Parathyroid adenoma (tissue), 2 donors: ENCODE measurements at regions not wholly inside any gene's neighbourhood (a gene's known extent, or its start where the extent isn't known, plus 50 kb on each side); places are given as distances from the start of the nearest gene placed in this dataset.

Source experiments
- H2AFZ ChIP-seq: fragments of 300-600 bp; sonication (generic); one replicate; pipeline ENCODE4 v1.7.0; 2017; ENCODE audit warnings: antibody characterized with exemption, mild to moderate bottlenecking
- H3K27ac ChIP-seq: fragments of 300-600 bp; sonication (generic); one replicate; pipeline ENCODE4 v1.7.0; 2017
- H3K27me3 ChIP-seq: fragments of 300-600 bp; sonication (generic); one replicate; pipeline ENCODE4 v1.7.0; 2017; ENCODE audit warnings: low read length; ENCODE audit not compliant: control insufficient read depth, insufficient read depth
- H3K36me3 ChIP-seq: fragments of 300-600 bp; sonication (generic); one replicate; pipeline ENCODE4 v1.7.0; 2017; ENCODE audit warnings: low read length; ENCODE audit not compliant: control insufficient read depth, insufficient read depth
- H3K4me1 ChIP-seq: fragments of 300-600 bp; sonication (generic); one replicate; pipeline ENCODE4 v1.7.0; 2017; ENCODE audit warnings: control low read depth
- H3K4me2 ChIP-seq: fragments of 300-600 bp; sonication (generic); one replicate; pipeline ENCODE4 v1.7.0; 2017; ENCODE audit warnings: low read length
- H3K4me3 ChIP-seq: fragments of 300-600 bp; sonication (generic); one replicate; pipeline ENCODE4 v1.7.0; 2017; ENCODE audit warnings: low read depth, low read length
- H3K79me2 ChIP-seq: fragments of 300-600 bp; sonication (generic); one replicate; pipeline ENCODE4 v1.7.0; 2017; ENCODE audit warnings: control low read depth
- H3K9ac ChIP-seq: fragments of 300-600 bp; sonication (generic); one replicate; pipeline ENCODE4 v1.7.0; 2017; ENCODE audit warnings: mild to moderate bottlenecking
- H3K9me3 ChIP-seq: fragments of 300-600 bp; sonication (generic); one replicate; pipeline ENCODE4 v1.7.0; 2017; ENCODE audit warnings: low read length; ENCODE audit not compliant: control insufficient read depth
- TF ChIP-seq, protein P1 (sequence below): fragments of 300-600 bp; sonication (generic); IDR thresholded peaks from one replicate; pipeline ENCODE4 v1.7.0; 2017; ENCODE audit warnings: antibody characterized with exemption, mild to moderate bottlenecking
- donor health status: primary hyperparathyroidism.

DNA sequence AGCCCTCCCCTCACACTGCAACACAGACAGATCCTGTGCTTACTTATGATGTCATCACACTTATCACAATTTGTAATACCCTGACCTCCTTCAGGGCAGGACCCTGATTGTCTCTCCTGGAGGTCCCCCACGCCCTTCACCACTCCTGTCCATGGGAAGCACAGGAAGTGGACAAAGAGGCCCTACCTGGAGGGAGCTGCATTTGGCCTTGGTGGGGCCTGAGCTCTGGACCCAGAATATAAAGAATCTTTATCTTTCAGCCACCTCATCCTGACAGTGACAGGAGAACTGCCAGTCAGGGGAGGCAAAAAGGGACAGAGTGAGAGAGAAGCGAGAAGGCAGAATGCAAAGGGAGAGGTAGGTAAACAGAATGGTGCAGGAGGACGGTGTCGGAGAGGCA, 303.4 kb upstream of the N4BP1 start:
- Histone ChIP-seq H3K9me3 (no peaks in the 10 kb centered on the region), H3K79me2 (no peaks in the 10 kb centered on the region), H3K4me1 (no peaks in the 10 kb centered on the region), H3K27ac (no peak overlapping the region), H3K36me3 (no peaks in the 10 kb centered on the region), H3K4me3 (no peak overlapping the region), H3K4me2 (no peak overlapping the region), H3K27me3 (no peaks in the 10 kb centered on the region), H3K9ac (no peak overlapping the region), H2AFZ (no peak overlapping the region)
- TF ChIP-seq, protein P1, sequence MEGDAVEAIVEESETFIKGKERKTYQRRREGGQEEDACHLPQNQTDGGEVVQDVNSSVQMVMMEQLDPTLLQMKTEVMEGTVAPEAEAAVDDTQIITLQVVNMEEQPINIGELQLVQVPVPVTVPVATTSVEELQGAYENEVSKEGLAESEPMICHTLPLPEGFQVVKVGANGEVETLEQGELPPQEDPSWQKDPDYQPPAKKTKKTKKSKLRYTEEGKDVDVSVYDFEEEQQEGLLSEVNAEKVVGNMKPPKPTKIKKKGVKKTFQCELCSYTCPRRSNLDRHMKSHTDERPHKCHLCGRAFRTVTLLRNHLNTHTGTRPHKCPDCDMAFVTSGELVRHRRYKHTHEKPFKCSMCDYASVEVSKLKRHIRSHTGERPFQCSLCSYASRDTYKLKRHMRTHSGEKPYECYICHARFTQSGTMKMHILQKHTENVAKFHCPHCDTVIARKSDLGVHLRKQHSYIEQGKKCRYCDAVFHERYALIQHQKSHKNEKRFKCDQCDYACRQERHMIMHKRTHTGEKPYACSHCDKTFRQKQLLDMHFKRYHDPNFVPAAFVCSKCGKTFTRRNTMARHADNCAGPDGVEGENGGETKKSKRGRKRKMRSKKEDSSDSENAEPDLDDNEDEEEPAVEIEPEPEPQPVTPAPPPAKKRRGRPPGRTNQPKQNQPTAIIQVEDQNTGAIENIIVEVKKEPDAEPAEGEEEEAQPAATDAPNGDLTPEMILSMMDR, result no peak

DNA sequence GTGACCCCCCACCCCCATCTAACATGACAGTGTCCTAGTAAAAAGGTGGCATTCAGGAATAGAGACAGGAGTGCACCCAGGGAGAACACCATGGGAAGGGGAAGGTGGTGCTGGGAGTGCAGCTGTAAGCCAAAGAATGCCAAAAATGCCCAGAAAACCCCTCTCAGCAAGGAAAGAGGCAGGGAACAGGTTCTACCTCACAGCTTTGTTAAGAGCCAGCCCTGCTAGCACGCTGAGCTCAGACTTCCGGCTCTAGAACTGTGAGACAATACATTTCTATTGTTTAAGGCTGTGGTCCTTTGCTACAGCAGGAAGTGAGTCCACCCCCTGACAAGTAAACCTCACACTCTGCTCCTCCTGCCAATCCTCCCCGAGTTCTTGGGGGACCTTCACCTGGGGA, 302.4 kb upstream of the N4BP1 start:
- Histone ChIP-seq H3K79me2 (no peaks in the 10 kb centered on the region), H3K9ac (no peak overlapping the region), H3K27me3 (no peaks in the 10 kb centered on the region), H3K4me1 (no peaks in the 10 kb centered on the region), H3K4me2 (no peak overlapping the region), H3K9me3 (no peaks in the 10 kb centered on the region), H2AFZ (no peak overlapping the region), H3K4me3 (no peak overlapping the region), H3K27ac (no peak overlapping the region), H3K36me3 (no peaks in the 10 kb centered on the region)
- TF ChIP-seq, protein P1, result no peak

DNA sequence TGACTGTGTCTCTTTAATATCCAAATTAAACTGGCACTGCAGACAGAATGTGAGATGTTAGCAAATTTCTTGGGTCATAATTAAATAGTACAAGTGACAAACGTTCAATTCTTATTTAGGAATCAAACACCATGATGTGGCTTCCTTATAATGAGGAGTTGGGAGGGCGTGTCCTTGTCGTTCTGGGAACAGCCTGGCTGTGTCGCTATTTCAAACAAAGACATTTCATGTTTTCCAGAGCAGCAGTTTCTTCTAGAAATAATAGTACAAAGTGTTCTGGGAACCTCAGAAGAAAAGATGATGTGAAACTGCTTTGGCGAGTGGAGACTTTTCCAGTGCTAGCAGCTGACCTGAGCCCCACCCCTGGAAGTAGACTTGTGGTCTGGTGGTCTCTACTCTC, 301.7 kb upstream of the N4BP1 start:
- Histone ChIP-seq H2AFZ (no peak overlapping the region), H3K4me1 (no peaks in the 10 kb centered on the region), H3K36me3 (no peaks in the 10 kb centered on the region), H3K79me2 (no peaks in the 10 kb centered on the region), H3K27me3 (no peaks in the 10 kb centered on the region), H3K9ac (no peak overlapping the region), H3K4me2 (no peak overlapping the region), H3K9me3 (no peaks in the 10 kb centered on the region), H3K27ac (no peak overlapping the region), H3K4me3 (no peak overlapping the region)
- TF ChIP-seq, protein P1, result no peak

DNA sequence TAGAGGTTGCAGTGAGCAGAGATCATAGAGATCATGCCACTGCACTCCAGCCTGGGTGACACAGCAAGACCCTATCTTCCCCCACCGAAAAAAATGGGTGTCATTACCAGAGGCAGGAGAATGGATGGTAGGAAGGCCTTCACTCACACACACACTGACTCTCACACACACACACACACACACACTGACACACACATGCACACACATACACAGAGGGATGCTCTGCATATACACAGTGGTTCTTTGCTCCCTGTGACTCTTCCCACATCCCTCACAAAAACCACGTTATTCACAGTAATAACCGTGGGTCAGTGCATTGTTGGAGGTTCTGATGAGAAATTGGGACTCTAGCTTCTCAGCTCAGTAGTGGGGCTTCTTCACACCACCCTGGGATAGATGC, 300.2 kb upstream of the N4BP1 start:
- no peak overlapping the region for H2AFZ ChIP-seq
- H3K4me1 ChIP-seq, result no peaks in the 10 kb centered on the region
- H3K4me3 ChIP-seq, result no peak overlapping the region
- TF ChIP-seq, protein P1, result no peak
- H3K36me3 ChIP-seq, result no peaks in the 10 kb centered on the region
- no peaks in the 10 kb centered on the region for H3K79me2 ChIP-seq
- no peak overlapping the region for H3K9ac ChIP-seq
- H3K9me3 ChIP-seq, result no peaks in the 10 kb centered on the region
- H3K27me3 ChIP-seq, result no peaks in the 10 kb centered on the region
- H3K27ac ChIP-seq, result no peak overlapping the region
- no peak overlapping the region for H3K4me2 ChIP-seq

DNA sequence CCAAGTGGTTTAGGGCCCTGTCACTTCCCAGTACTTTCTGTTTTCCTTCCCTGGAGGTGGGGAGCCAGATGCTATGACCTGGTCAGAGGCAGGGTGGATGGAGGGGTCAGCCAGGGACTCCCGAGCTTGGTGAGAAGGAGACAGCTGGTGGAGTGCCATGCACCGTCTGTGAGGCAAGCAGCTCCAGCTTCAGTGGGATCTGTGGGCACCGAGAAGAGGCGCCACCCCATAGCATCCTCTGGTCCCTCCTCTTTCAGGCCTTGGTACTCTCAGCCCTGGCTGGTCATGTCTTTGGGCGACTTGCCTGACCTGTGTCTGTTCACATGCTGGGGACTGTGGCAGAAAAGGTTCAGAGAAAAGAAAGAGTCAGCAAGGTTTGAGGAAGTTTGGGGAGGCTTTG, 299.3 kb upstream of the N4BP1 start:
- H2AFZ ChIP-seq, result no peak overlapping the region
- TF ChIP-seq, protein P1, result no peak
- H3K79me2 ChIP-seq, result no peaks in the 10 kb centered on the region
- H3K27me3 ChIP-seq, result no peaks in the 10 kb centered on the region
- no peak overlapping the region for H3K9ac ChIP-seq
- H3K4me2 ChIP-seq, result no peak overlapping the region
- no peaks in the 10 kb centered on the region for H3K9me3 ChIP-seq
- no peak overlapping the region for H3K4me3 ChIP-seq
- H3K27ac ChIP-seq, result no peak overlapping the region
- H3K4me1 ChIP-seq, result no peaks in the 10 kb centered on the region
- no peaks in the 10 kb centered on the region for H3K36me3 ChIP-seq
